ENCODE measurements at regions not wholly inside any gene's neighbourhood (a gene's known extent, or its start where the extent isn't known, plus 50 kb on each side); places are given as distances from the start of the nearest gene placed in this dataset.

- DNase-seq (ENCODE audit: insufficient read length, low spot score), result no peak
- no peak for FAIRE-seq
- TF ChIP-seq SPI1 (IDR thresholded peaks at IDR 0.05; ENCODE audit: low read depth, low read length) (no peak), PAX5 (IDR thresholded peaks at IDR 0.05; ENCODE audit: insufficient read depth, low read length, severe bottlenecking) (no peak), TAF1 (IDR thresholded peaks at IDR 0.05; ENCODE audit: low read depth, low read length) (no peak), POU2F2 (IDR thresholded peaks at IDR 0.05; ENCODE audit: low read depth, low read length) (no peak), POLR2AphosphoS5 (IDR thresholded peaks at IDR 0.05; ENCODE audit: low read depth, low read length) (no peak), POLR2A (IDR thresholded peaks at IDR 0.05; ENCODE audit: low read depth, low read length) (no peak)
Measured at GRCh38 chr21:24316277-24316922, 1290.9 kb downstream of the MRPL39 start.

GRCh38 chr21:24310788-24311187 is 1296.5 kb downstream of the MRPL39 start:
- DNase-seq (ENCODE audit: insufficient read length, low spot score) (no peak), FAIRE-seq (no peak)
- TF ChIP-seq POLR2AphosphoS5 (IDR thresholded peaks at IDR 0.05; ENCODE audit: low read depth, low read length) (no peak), PAX5 (IDR thresholded peaks at IDR 0.05; ENCODE audit: insufficient read depth, low read length, severe bottlenecking) (no peak), POU2F2 (IDR thresholded peaks at IDR 0.05; ENCODE audit: low read depth, low read length) (no peak), TAF1 (IDR thresholded peaks at IDR 0.05; ENCODE audit: low read depth, low read length) (no peak), POLR2A (IDR thresholded peaks at IDR 0.05; ENCODE audit: low read depth, low read length) (no peak), SPI1 (IDR thresholded peaks at IDR 0.05; ENCODE audit: low read depth, low read length) (no peak)

- TF ChIP-seq TAF1 (IDR thresholded peaks at IDR 0.05; ENCODE audit: low read depth, low read length) (no peak), PAX5 (IDR thresholded peaks at IDR 0.05; ENCODE audit: insufficient read depth, low read length, severe bottlenecking) (no peak), POLR2AphosphoS5 (IDR thresholded peaks at IDR 0.05; ENCODE audit: low read depth, low read length) (no peak), POU2F2 (IDR thresholded peaks at IDR 0.05; ENCODE audit: low read depth, low read length) (no peak), POLR2A (IDR thresholded peaks at IDR 0.05; ENCODE audit: low read depth, low read length) (no peak), SPI1 (IDR thresholded peaks at IDR 0.05; ENCODE audit: low read depth, low read length) (no peak)
- no peak for FAIRE-seq
Measured at GRCh38 chr21:24308183-24308582, 1299.1 kb downstream of the MRPL39 start.

GRCh38 chr21:24302400-24302799 is 1304.9 kb downstream of the MRPL39 start:
- FAIRE-seq (no peak), DNase-seq (ENCODE audit: insufficient read length, low spot score) (no peak)
- TF ChIP-seq POLR2AphosphoS5 (IDR thresholded peaks at IDR 0.05; ENCODE audit: low read depth, low read length) (no peak), POU2F2 (IDR thresholded peaks at IDR 0.05; ENCODE audit: low read depth, low read length) (no peak)

More at GRCh38 chr21:24308183-24308582, 1299.1 kb downstream of the MRPL39 start:
- no peak for DNase-seq (ENCODE audit: insufficient read length, low spot score)

GRCh38 chr21:24298040-24298439 is 1309.2 kb downstream of the MRPL39 start:
- TF ChIP-seq TAF1 (IDR thresholded peaks at IDR 0.05; ENCODE audit: low read depth, low read length), result no peak
- no peak for TF ChIP-seq SPI1 (IDR thresholded peaks at IDR 0.05; ENCODE audit: low read depth, low read length)
- no peak for TF ChIP-seq POLR2AphosphoS5 (IDR thresholded peaks at IDR 0.05; ENCODE audit: low read depth, low read length)
- no peak for TF ChIP-seq POLR2A (IDR thresholded peaks at IDR 0.05; ENCODE audit: low read depth, low read length)
- no peak for TF ChIP-seq POU2F2 (IDR thresholded peaks at IDR 0.05; ENCODE audit: low read depth, low read length)
- TF ChIP-seq PAX5 (IDR thresholded peaks at IDR 0.05; ENCODE audit: insufficient read depth, low read length, severe bottlenecking), result no peak
- FAIRE-seq, result no peak
- DNase-seq (ENCODE audit: insufficient read length, low spot score), result no peak

- DNase-seq (ENCODE audit: insufficient read length, low spot score), result no peak
- no peak for TF ChIP-seq POU2F2 (IDR thresholded peaks at IDR 0.05; ENCODE audit: low read depth, low read length)
- TF ChIP-seq SPI1 (IDR thresholded peaks at IDR 0.05; ENCODE audit: low read depth, low read length), result no peak
- TF ChIP-seq TAF1 (IDR thresholded peaks at IDR 0.05; ENCODE audit: low read depth, low read length), result no peak
- TF ChIP-seq PAX5 (IDR thresholded peaks at IDR 0.05; ENCODE audit: insufficient read depth, low read length, severe bottlenecking), result no peak
- TF ChIP-seq POLR2A (IDR thresholded peaks at IDR 0.05; ENCODE audit: low read depth, low read length), result no peak
- TF ChIP-seq POLR2AphosphoS5 (IDR thresholded peaks at IDR 0.05; ENCODE audit: low read depth, low read length), result no peak
- no peak for FAIRE-seq
Measured at GRCh38 chr21:24294171-24294570, 1313.1 kb downstream of the MRPL39 start.

- TF ChIP-seq TAF1 (IDR thresholded peaks at IDR 0.05; ENCODE audit: low read depth, low read length), result no peak
- TF ChIP-seq SPI1 (IDR thresholded peaks at IDR 0.05; ENCODE audit: low read depth, low read length), result no peak
- no peak for TF ChIP-seq PAX5 (IDR thresholded peaks at IDR 0.05; ENCODE audit: insufficient read depth, low read length, severe bottlenecking)
- no peak for TF ChIP-seq POLR2A (IDR thresholded peaks at IDR 0.05; ENCODE audit: low read depth, low read length)
- TF ChIP-seq POU2F2 (IDR thresholded peaks at IDR 0.05; ENCODE audit: low read depth, low read length), result no peak
- no peak for TF ChIP-seq POLR2AphosphoS5 (IDR thresholded peaks at IDR 0.05; ENCODE audit: low read depth, low read length)
- DNase-seq (ENCODE audit: insufficient read length, low spot score), result no peak
- FAIRE-seq, result no peak
Measured at GRCh38 chr21:24290151-24290833, 1317.0 kb downstream of the MRPL39 start.

- DNase-seq (ENCODE audit: insufficient read length, low spot score), result no peak
- TF ChIP-seq POLR2AphosphoS5 (IDR thresholded peaks at IDR 0.05; ENCODE audit: low read depth, low read length) (no peak), POU2F2 (IDR thresholded peaks at IDR 0.05; ENCODE audit: low read depth, low read length) (no peak), PAX5 (IDR thresholded peaks at IDR 0.05; ENCODE audit: insufficient read depth, low read length, severe bottlenecking) (no peak), SPI1 (IDR thresholded peaks at IDR 0.05; ENCODE audit: low read depth, low read length) (no peak), POLR2A (IDR thresholded peaks at IDR 0.05; ENCODE audit: low read depth, low read length) (no peak), TAF1 (IDR thresholded peaks at IDR 0.05; ENCODE audit: low read depth, low read length) (no peak)
- no peak for FAIRE-seq
Measured at GRCh38 chr21:24289539-24289938, 1317.7 kb downstream of the MRPL39 start.

GRCh38 chr21:24280596-24280995 is 1326.7 kb downstream of the MRPL39 start:
- DNase-seq (ENCODE audit: insufficient read length, low spot score), result no peak
- FAIRE-seq, result no peak
- TF ChIP-seq POU2F2 (IDR thresholded peaks at IDR 0.05; ENCODE audit: low read depth, low read length) (no peak), PAX5 (IDR thresholded peaks at IDR 0.05; ENCODE audit: insufficient read depth, low read length, severe bottlenecking) (no peak), TAF1 (IDR thresholded peaks at IDR 0.05; ENCODE audit: low read depth, low read length) (no peak), POLR2AphosphoS5 (IDR thresholded peaks at IDR 0.05; ENCODE audit: low read depth, low read length) (no peak), POLR2A (IDR thresholded peaks at IDR 0.05; ENCODE audit: low read depth, low read length) (no peak), SPI1 (IDR thresholded peaks at IDR 0.05; ENCODE audit: low read depth, low read length) (no peak)
